Frontal cortex (tissue), 3 donors: ENCODE measurements at regions not wholly inside any gene's neighbourhood (a gene's known extent, or its start where the extent isn't known, plus 50 kb on each side); places are given as distances from the start of the nearest gene placed in this dataset.
"Not testable (repeated sequence)": the region's sequence is repeated elsewhere in the genome, so short reads cannot be mapped to it uniquely, and the experiment has no call there.

Source experiments
- DNase-seq, 2 donors: peaks; one replicate each; pipeline ENCODE4 v3.0.0; 2012; ENCODE audit warnings: low spot score in 2 of 2
- FAIRE-seq: peaks from 2 replicates; lab custom pipeline; 2012; peaks lifted over from hg19 to GRCh38; lab: Jason Lieb, UNC
- donor health status: control.
- donor health status: control.
- donor health status: control.

DNA sequence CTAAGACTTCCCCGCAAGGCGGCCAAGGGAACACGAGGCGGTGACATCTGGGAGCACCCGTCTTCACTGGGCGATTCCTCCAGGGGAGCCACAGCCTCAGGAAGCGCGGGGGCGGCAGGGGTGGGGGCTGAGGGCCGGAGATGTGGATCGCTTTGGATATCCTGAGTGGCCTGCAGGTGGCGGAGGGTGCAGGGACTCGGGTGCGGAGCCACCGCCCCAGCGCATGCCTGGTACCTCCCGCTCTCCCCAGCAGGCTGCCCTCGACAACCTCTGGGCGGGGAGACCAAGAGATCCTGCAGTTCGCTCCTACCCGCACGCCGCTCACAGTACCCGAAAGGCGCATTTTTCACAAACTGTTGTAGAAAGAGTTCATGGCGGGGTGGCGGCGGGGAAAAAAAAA, 201.4 kb upstream of the PRKX start:
- DNase-seq, FAIRE-seq: not testable (repeated sequence)

DNA sequence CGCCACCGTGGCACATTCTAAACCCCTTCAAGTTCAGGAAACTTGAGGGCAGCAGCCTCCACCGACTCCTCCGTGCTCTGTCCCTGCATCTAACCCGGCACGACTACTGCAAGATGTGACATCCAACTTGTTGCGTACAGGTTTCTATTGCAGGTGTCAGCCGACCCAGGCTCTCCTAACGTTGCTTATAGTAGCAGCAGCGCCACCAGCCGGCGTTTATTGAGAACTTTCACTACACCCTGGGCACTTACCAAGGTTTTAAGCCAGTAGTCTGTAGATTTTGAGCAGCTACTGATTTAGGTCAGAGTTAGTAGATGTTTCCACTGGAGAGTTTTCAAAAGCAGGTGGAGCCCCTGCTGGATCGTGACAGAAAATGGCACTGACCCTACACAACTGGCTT, 200.6 kb upstream of the PRKX start:
- not testable (repeated sequence) for FAIRE-seq

DNA sequence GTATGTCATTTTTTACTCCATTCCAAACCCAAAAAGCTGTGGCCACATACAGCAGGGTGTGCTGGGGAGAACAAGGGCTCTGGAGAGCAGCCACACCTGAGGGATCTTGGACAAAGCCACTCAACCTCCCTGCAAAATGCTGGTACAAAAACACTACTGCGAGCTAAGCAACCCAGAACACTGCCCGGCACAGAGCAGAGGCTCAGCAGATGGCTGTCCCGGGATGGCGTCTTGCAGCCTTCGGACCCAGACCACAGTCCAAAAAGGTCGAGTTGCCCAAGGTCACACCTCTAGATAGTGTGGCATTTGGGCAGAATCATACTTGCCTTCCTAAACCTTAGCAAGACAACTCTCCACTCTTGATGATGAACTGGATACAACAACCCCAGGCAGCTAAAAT, 197.6 kb upstream of the PRKX start:
- FAIRE-seq, DNase-seq: not testable (repeated sequence)

More for the DNA sequence above, 200.6 kb upstream of the PRKX start:
- DNase-seq = not testable (repeated sequence)

DNA sequence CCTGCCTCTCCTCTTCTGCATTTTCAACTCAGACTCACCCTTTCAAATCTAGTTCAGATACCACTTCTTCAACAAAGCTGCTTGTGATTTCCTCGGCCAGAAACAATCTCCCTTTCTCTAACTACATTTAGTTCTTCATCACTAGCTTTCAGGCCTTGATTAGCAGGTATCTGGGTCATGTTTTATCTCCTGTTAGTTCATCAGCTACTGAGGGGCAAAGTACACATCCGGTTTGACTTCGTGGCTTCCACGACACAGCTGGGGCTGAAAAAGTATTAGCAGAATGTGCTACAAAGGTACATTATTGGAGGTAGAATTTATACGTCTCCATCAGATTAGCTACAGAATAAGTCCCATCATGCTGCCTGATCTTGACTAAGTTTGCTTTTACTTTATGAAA, 197.2 kb upstream of the PRKX start:
- not testable (repeated sequence) for DNase-seq, FAIRE-seq

DNA sequence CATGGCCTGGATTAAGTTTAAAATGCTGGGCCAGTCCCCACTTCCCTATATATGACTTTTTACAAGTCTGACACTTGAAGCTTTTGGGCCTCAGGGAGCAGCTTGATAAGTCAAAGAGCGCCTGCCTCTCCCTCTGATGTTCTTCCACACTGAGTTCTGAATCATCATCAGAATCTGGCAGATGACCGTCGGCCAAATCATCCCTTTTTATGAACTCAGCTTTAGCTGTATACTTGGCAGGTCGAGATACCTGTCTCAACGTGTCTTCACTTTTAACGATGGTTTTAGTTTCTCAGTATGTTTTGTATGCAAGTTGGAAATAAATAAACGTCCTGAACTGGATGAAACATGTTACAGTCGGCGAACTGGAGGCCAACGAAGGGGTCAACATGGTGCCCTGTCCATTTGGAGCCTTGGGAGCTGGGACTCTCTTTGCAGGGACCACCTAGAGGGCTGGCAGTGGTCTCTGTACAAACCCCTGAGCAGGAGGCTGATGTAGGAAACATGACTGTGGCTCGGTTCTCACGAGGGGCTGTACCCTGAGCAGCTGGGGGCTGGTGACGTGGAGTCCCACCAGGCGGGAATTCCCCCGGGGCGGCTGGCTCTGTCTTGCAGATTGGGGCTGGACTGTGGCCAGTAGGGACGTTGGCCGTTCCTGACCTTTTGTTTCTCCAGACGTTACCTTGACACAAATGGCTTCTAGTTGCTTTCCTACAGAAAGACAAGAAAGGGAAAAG, 192.2 kb upstream of the PRKX start:
- not testable (repeated sequence) for FAIRE-seq, DNase-seq

DNA sequence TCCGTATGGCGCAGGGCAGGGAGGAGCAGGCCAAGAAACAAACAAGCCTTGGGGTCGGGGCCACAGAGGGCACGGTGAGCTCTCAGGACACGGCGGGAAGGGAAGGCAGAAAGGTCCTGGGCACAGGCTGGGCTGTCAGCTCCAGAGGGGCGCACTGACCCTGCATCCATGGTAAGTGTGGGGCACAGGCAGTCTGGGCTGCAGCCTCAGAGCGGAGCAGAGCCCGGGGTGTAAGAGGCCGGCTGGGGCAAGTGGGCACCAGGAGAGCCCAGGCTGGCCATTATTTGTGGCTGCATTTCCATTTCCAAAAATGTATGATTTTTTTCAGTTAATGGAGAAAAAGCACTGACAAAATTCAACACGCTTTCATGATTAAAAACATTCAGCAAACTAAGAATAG, 188.8 kb upstream of the PRKX start:
- not testable (repeated sequence) for FAIRE-seq, DNase-seq

DNA sequence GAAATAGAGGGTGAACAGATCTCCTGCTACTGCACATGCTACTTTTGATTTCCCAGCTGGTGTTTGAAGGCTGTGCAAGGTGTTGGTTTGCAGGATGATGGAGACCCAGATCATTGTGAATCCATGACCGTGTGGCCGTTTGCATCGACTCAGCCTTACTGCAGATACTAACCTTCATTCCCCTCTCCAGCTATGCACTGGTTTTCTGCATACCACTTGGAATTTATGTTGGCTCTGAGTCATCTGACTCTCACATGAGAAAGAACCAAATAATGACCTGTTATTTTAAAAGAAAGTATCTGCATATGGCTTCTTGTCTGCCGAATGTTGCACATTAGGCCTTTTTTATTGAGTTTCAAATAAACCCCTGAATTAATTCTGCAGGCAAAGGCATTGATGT, 183.3 kb upstream of the PRKX start:
- not testable (repeated sequence) for DNase-seq

DNA sequence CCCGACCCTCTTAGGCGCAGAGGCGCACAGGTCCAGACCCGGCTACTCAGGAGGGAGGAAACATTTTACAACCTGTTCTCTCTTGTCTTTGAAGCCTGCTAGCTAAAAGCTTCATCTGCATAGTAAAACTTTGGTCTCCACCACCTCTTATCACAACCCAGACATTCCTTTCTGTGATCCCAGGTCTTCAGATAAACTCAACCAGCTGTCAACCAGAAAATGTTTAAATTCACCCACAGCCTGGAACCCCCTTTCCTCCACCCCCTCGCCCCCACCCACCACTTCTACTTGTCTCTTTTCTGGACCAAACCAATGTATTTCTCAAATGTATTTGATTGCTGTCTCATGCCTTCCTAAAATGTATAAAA, 169.1 kb upstream of the PRKX start:
- DNase-seq, FAIRE-seq: not testable (repeated sequence)

More for the DNA sequence above, 183.3 kb upstream of the PRKX start:
- not testable (repeated sequence) for FAIRE-seq

DNA sequence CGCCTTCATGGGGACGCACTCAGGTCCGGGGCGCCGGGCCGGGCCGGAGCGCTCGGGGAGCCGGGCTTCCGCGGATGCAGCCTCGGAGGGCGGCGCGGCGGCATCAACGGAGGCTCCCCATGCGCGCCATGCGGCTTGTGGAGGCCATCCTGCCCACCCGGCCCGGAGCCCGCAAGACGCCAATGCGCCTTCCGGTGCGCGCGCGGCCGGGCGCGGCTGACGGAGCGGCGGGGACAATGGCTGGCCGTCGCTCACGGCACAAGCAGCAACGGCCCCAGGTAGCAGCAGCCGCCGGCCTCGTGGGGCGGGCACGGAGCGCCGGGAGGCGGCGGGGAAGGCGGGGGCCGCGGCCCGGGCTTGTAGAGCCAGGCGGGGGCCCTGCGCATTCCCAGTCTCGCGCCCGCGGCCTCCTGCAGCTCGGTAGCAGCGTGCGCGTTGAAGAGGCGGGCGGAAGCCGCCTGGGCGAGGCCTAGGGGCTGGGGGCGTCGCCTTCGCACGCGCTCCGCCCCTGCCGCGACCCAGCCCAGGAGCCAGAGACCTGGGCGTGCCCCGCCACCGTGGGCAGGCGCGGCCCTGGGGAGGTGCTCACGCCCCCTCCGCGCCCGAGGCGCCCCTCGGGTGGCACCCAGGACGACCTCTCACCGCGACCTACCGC, 168.6 kb upstream of the PRKX start:
- FAIRE-seq, DNase-seq: not testable (repeated sequence)

DNA sequence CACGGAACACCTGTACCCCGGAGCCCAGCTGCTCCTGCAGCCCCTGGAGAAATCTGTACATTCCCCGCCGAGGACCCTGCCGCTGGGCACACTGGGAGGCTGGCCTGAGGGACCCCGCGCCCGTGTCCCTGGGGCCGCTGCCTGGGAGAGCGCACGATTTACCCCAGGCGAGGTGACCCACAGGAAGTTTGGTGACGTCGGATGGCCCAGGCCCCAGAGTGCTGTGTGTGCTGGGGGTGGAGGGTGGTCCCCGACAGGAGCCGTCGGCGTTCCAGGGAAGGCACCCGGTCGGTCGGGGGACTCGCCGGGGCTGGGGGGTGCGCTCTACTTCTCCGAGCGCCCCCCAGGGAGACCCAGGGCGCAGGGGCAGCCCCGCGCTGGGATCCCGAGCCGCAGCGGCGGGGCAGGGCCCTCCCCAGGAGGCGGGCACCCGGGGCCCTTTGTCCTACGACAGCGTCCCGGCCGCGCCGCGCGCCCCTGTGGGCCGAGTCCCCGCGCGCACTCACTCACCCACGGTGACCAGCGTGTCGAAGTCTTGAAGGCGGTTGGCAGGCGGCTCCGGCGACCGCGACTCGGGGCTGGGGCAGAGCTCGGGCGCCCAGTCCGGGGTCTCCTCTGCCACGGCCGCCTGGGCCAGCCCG, 167.9 kb upstream of the PRKX start:
- not testable (repeated sequence) for DNase-seq, FAIRE-seq

DNA sequence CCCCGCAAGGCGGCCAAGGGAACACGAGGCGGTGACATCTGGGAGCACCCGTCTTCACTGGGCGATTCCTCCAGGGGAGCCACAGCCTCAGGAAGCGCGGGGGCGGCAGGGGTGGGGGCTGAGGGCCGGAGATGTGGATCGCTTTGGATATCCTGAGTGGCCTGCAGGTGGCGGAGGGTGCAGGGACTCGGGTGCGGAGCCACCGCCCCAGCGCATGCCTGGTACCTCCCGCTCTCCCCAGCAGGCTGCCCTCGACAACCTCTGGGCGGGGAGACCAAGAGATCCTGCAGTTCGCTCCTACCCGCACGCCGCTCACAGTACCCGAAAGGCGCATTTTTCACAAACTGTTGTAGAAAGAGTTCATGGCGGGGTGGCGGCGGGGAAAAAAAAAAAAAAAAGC, 162.9 kb upstream of the PRKX start:
- FAIRE-seq, DNase-seq: not testable (repeated sequence)

DNA sequence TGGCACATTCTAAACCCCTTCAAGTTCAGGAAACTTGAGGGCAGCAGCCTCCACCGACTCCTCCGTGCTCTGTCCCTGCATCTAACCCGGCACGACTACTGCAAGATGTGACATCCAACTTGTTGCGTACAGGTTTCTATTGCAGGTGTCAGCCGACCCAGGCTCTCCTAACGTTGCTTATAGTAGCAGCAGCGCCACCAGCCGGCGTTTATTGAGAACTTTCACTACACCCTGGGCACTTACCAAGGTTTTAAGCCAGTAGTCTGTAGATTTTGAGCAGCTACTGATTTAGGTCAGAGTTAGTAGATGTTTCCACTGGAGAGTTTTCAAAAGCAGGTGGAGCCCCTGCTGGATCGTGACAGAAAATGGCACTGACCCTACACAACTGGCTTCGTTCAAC, 162.2 kb upstream of the PRKX start:
- DNase-seq, FAIRE-seq: not testable (repeated sequence)

DNA sequence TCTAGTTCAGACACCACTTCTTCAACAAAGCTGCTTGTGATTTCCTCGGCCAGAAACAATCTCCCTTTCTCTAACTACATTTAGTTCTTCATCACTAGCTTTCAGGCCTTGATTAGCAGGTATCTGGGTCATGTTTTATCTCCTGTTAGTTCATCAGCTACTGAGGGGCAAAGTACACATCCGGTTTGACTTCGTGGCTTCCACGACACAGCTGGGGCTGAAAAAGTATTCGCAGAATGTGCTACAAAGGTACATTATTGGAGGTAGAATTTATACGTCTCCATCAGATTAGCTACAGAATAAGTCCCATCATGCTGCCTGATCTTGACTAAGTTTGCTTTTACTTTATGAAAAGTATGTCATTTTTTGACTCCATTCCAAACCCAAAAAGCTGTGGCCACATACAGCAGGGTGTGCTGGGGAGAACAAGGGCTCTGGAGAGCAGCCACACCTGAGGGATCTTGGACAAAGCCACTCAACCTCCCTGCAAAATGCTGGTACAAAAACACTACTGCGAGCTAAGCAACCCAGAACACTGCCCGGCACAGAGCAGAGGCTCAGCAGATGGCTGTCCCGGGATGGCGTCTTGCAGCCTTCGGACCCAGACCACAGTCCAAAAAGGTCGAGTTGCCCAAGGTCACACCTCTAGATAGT, 158.9 kb upstream of the PRKX start:
- not testable (repeated sequence) for FAIRE-seq, DNase-seq

DNA sequence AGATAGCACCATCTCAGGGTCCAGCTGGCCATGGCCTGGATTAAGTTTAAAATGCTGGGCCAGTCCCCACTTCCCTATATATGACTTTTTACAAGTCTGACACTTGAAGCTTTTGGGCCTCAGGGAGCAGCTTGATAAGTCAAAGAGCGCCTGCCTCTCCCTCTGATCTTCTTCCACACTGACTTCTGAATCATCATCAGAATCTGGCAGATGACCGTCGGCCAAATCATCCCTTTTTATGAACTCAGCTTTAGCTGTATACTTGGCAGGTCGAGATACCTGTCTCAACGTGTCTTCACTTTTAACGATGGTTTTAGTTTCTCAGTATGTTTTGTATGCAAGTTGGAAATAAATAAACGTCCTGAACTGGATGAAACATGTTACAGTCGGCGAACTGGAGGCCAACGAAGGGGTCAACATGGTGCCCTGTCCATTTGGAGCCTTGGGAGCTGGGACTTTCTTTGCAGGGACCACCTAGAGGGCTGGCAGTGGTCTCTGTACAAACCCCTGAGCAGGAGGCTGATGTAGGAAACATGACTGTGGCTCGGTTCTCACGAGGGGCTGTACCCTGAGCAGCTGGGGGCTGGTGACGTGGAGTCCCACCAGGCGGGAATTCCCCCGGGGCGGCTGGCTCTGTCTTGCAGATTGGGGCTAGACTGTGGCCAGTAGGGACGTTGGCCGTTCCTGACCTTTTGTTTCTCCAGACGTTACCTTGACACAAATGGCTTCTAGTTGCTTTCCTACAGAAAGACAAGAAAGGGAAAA, 153.8 kb upstream of the PRKX start:
- FAIRE-seq, DNase-seq: not testable (repeated sequence)

DNA sequence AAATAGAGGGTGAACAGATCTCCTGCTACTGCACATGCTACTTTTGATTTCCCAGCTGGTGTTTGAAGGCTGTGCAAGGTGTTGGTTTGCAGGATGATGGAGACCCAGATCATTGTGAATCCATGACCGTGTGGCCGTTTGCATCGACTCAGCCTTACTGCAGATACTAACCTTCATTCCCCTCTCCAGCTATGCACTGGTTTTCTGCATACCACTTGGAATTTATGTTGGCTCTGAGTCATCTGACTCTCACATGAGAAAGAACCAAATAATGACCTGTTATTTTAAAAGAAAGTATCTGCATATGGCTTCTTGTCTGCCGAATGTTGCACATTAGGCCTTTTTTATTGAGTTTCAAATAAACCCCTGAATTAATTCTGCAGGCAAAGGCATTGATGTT, 144.9 kb upstream of the PRKX start:
- not testable (repeated sequence) for FAIRE-seq, DNase-seq

DNA sequence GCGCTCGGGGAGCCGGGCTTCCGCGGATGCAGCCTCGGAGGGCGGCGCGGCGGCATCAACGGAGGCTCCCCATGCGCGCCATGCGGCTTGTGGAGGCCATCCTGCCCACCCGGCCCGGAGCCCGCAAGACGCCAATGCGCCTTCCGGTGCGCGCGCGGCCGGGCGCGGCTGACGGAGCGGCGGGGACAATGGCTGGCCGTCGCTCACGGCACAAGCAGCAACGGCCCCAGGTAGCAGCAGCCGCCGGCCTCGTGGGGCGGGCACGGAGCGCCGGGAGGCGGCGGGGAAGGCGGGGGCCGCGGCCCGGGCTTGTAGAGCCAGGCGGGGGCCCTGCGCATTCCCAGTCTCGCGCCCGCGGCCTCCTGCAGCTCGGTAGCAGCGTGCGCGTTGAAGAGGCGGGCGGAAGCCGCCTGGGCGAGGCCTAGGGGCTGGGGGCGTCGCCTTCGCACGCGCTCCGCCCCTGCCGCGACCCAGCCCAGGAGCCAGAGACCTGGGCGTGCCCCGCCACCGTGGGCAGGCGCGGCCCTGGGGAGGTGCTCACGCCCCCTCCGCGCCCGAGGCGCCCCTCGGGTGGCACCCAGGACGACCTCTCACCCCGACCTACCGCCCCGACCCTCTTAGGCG, 130.2 kb upstream of the PRKX start:
- not testable (repeated sequence) for FAIRE-seq, DNase-seq

DNA sequence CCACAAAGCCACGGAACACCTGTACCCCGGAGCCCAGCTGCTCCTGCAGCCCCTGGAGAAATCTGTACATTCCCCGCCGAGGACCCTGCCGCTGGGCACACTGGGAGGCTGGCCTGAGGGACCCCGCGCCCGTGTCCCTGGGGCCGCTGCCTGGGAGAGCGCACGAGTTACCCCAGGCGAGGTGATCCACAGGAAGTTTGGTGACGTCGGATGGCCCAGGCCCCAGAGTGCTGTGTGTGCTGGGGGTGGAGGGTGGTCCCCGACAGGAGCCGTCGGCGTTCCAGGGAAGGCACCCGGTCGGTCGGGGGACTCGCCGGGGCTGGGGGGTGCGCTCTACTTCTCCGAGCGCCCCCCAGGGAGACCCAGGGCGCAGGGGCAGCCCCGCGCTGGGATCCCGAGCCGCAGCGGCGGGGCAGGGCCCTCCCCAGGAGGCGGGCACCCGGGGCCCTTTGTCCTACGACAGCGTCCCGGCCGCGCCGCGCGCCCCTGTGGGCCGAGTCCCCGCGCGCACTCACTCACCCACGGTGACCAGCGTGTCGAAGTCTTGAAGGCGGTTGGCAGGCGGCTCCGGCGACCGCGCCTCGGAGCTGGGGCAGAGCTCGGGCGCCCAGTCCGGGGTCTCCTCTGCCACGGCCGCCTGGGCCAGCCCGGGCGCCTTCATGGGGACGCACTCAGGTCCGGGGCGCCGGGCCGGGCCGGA, 129.5 kb upstream of the PRKX start:
- not testable (repeated sequence) for FAIRE-seq, DNase-seq

DNA sequence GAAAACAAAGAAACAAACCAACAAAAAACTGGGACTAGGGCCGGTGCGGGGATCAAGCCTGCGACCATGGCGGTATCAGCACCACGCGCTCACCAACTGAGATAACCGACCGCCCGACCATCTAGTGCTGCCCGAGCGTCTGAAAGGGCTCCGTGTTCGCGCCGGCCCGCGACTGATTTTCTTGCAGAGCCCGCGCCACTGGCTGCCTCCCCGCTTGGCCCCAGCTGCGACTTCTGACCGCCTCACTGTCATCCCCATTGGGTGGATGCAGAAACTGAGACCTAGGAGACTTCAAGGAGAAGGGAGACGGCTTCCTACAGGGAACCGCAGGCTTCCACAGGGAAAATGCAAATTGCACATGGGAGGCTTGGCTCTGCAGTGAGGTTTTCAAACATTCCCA, 125.3 kb upstream of the PRKX start:
- not testable (repeated sequence) for DNase-seq, FAIRE-seq
